Kidney glomerular epithelial cell (primary cell): ENCODE measurements at regions not wholly inside any gene's neighbourhood (a gene's known extent, or its start where the extent isn't known, plus 50 kb on each side); places are given as distances from the start of the nearest gene placed in this dataset.
"Not testable (repeated sequence)": the region's sequence is repeated elsewhere in the genome, so short reads cannot be mapped to it uniquely, and the experiment has no call there.

Experiments used
- DNase-seq: peaks from one replicate; lab custom pipeline; 2025; lab: John Stamatoyannopoulos, UW

- DNase-seq, result no peak
Observed at GRCh38 chr5:97544678-97545077, 361.6 kb upstream of the RIOK2 start.

- DNase-seq, result no peak
Observed at GRCh38 chr5:97545446-97545845, 362.4 kb upstream of the RIOK2 start.

GRCh38 chr5:97545886-97546535 lies 363.0 kb upstream of the RIOK2 start:
- DNase-seq, result no peak

- no peak for DNase-seq
Observed at GRCh38 chr5:97547430-97547829, 364.4 kb upstream of the RIOK2 start.

GRCh38 chr5:97547999-97548738 lies 365.1 kb upstream of the RIOK2 start:
- DNase-seq, result no peak

GRCh38 chr5:97548739-97549080 lies 365.7 kb upstream of the RIOK2 start:
- no peak for DNase-seq

GRCh38 chr5:97549496-97549895 lies 366.4 kb upstream of the RIOK2 start:
- DNase-seq, result no peak

- no peak for DNase-seq
Observed at GRCh38 chr5:97550164-97550563, 367.1 kb upstream of the RIOK2 start.

- no peak for DNase-seq
Observed at GRCh38 chr5:97550818-97551217, 367.8 kb upstream of the RIOK2 start.

GRCh38 chr5:97553604-97554452 lies 370.8 kb upstream of the RIOK2 start:
- no peak for DNase-seq

GRCh38 chr5:97554977-97555643 lies 372.1 kb upstream of the RIOK2 start:
- DNase-seq, result no peak

- DNase-seq, result no peak
Observed at GRCh38 chr5:97555644-97555981, 372.6 kb upstream of the RIOK2 start.

GRCh38 chr5:97559827-97560598 lies 377.0 kb upstream of the RIOK2 start:
- DNase-seq, result no peak

- DNase-seq, result no peak
Observed at GRCh38 chr5:97560599-97560993, 377.5 kb upstream of the RIOK2 start.

- no peak for DNase-seq
Observed at GRCh38 chr5:97563050-97563657, 380.1 kb upstream of the RIOK2 start.

- DNase-seq, result no peak
Observed at GRCh38 chr5:97568382-97568781, 385.3 kb upstream of the RIOK2 start.

- no peak for DNase-seq
Observed at GRCh38 chr5:97570242-97570641, 387.2 kb upstream of the RIOK2 start.

- no peak for DNase-seq
Observed at GRCh38 chr5:97575322-97575721, 392.3 kb upstream of the RIOK2 start.

- no peak for DNase-seq
Observed at GRCh38 chr5:97576956-97577355, 393.9 kb upstream of the RIOK2 start.

GRCh38 chr5:97579977-97580376 lies 396.9 kb upstream of the RIOK2 start:
- DNase-seq, result not testable (repeated sequence)

GRCh38 chr5:97580746-97581145 lies 397.7 kb upstream of the RIOK2 start:
- no peak for DNase-seq
